ENCODE measurements at regions not wholly inside any gene's neighbourhood (a gene's known extent, or its start where the extent isn't known, plus 50 kb on each side); places are given as distances from the start of the nearest gene placed in this dataset.

DNA sequence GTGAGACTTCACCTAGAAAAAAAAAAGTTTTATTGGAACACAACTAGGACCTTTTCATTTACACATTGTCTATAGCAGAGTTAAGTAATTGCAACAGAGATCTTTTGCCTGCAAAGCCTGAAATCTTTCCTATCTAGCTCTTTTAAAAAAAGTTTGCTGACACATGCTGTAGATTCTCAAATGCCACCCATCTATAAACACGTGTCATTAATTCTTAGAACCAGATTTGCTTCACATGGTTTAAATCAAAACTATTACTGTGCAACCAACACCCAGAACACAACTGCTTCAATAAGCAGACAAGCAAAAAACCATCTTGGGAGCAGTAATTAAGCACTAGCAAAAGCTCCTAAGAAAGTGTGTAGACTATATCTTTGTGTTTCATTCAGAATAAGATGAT, 55.0 kb downstream of the OXSM start:
- Histone ChIP-seq H4K20me1 (ENCODE audit: insufficient read depth, low read length) (no peaks in the 10 kb centered on the region), H3K4me2 (ENCODE audit: low read depth, low read length) (no peak overlapping the region), H3K36me3 (replicated peaks in 1 of 2; ENCODE audit: control insufficient read depth in 1 of 2, insufficient read depth in 2 of 2, low read length in 2 of 2) (no peaks in the 10 kb centered on the region), H3K27me3 (ENCODE audit: control insufficient read depth in 1 of 2, insufficient read depth in 2 of 2, low read length in 2 of 2) (no peaks in the 10 kb centered on the region), H3K79me2 (ENCODE audit: insufficient read depth, low read length) (no peaks in the 10 kb centered on the region), H3K4me3 (replicated peaks in 1 of 3; ENCODE audit: insufficient read depth in 1 of 3, low read depth in 2 of 3, low read length in 3 of 3) (no peak overlapping the region), H3K9ac (ENCODE audit: insufficient read depth, low read depth, low read length) (no peak overlapping the region), H2AFZ (ENCODE audit: low read length) (no peak overlapping the region), H3K4me1 (ENCODE audit: insufficient read depth, low read length) (no peaks in the 10 kb centered on the region), H3K27ac (ENCODE audit: extremely low read length, insufficient read depth, low read length) (no peak overlapping the region), H3K9me3 (ENCODE audit: low read length) (no peaks in the 10 kb centered on the region)
- WGBS (ENCODE audit: low lambda C conversion rate): 0% methylated on average over 1 of the region's 1 CpG
- TF ChIP-seq NFKB2 (CRISPR knock-in tag; IDR thresholded peaks at IDR 0.05; ENCODE audit: borderline replicate concordance): no peak
- TF ChIP-seq, protein P1, sequence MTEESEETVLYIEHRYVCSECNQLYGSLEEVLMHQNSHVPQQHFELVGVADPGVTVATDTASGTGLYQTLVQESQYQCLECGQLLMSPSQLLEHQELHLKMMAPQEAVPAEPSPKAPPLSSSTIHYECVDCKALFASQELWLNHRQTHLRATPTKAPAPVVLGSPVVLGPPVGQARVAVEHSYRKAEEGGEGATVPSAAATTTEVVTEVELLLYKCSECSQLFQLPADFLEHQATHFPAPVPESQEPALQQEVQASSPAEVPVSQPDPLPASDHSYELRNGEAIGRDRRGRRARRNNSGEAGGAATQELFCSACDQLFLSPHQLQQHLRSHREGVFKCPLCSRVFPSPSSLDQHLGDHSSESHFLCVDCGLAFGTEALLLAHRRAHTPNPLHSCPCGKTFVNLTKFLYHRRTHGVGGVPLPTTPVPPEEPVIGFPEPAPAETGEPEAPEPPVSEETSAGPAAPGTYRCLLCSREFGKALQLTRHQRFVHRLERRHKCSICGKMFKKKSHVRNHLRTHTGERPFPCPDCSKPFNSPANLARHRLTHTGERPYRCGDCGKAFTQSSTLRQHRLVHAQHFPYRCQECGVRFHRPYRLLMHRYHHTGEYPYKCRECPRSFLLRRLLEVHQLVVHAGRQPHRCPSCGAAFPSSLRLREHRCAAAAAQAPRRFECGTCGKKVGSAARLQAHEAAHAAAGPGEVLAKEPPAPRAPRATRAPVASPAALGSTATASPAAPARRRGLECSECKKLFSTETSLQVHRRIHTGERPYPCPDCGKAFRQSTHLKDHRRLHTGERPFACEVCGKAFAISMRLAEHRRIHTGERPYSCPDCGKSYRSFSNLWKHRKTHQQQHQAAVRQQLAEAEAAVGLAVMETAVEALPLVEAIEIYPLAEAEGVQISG (CRISPR knock-in tag; IDR thresholded peaks at IDR 0.05): no peak
- TF ChIP-seq MXI1 (IDR thresholded peaks at IDR 0.05; ENCODE audit: borderline replicate concordance, low read depth, low read length): no peak
- TF ChIP-seq POLR2AphosphoS5 (IDR thresholded peaks at IDR 0.05; ENCODE audit: low read depth, low read length): no peak
- no peak for TF ChIP-seq XBP1 (CRISPR knock-in tag; IDR thresholded peaks at IDR 0.05)
- TF ChIP-seq, protein P2, sequence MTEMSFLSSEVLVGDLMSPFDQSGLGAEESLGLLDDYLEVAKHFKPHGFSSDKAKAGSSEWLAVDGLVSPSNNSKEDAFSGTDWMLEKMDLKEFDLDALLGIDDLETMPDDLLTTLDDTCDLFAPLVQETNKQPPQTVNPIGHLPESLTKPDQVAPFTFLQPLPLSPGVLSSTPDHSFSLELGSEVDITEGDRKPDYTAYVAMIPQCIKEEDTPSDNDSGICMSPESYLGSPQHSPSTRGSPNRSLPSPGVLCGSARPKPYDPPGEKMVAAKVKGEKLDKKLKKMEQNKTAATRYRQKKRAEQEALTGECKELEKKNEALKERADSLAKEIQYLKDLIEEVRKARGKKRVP (CRISPR knock-in tag; IDR thresholded peaks at IDR 0.05): no peak
- no peak for TF ChIP-seq ZNF891 (CRISPR knock-in tag; IDR thresholded peaks at IDR 0.05)
- FAIRE-seq: no peak
- POLR2A ChIA-PET: no interaction called here
- intact Hi-C loops (cut with micrococcal nuclease; ENCODE audit: unreplicated experiment) (no loop called here), in situ Hi-C loops (cut with HindIII; ENCODE audit: extremely low pct_ligation_motif_present, low pct_unique_long_range_greater_than_20kb) (no loop called here)
- DNase-seq (ENCODE audit: low spot score): no peak
- BruUV-seq (replicated peaks): no TSS peak
- CTCF ChIA-PET (ENCODE audit: low intra/inter-chr PET ratio, low total read pairs): no interaction called here
- no peak for ATAC-seq

Data from HepG2 (cell line).